Lung (tissue), 11 donors: ENCODE measurements at regions not wholly inside any gene's neighbourhood (a gene's known extent, or its start where the extent isn't known, plus 50 kb on each side); places are given as distances from the start of the nearest gene placed in this dataset.

Source experiments
- ATAC-seq: fragments of 200-7000 bp; cut with Tn5 transposase; one replicate; pipeline ENCODE4 v1.9.1; 2020; ENCODE audit warnings: moderate number of reproducible peaks; ENCODE audit not compliant: insufficient read depth, low FRiP score
- DNase-seq, 3 donors: peaks; one replicate each; pipeline ENCODE4 v3.0.0-alpha.2; 2013 to 2017
- H3K27ac ChIP-seq, 2 donors: one replicate each; pipeline ENCODE4 v1.5.1; 2013; ENCODE audit warnings: mild to moderate bottlenecking in 2 of 2, moderate library complexity in 2 of 2, control low read depth in 1 of 2, inconsistent platforms in 1 of 2, low read depth in 1 of 2, low read length in 1 of 2
- H3K27me3 ChIP-seq, 3 donors: one replicate each; pipeline ENCODE4 v1.5.1; 2013; ENCODE audit warnings: low read length in 2 of 3; ENCODE audit not compliant: control insufficient read depth in 3 of 3, insufficient read depth in 3 of 3
- H3K36me3 ChIP-seq, 4 donors: one replicate each; pipeline ENCODE4 v1.5.1; 2013; ENCODE audit warnings: low read length in 4 of 4, mild to moderate bottlenecking in 1 of 4, moderate library complexity in 1 of 4; ENCODE audit not compliant: control insufficient read depth in 4 of 4, insufficient read depth in 4 of 4
- H3K4me1 ChIP-seq, 5 donors: one replicate each; pipeline ENCODE4 v1.5.1; 2013; ENCODE audit warnings: low read length in 5 of 5, mild to moderate bottlenecking in 2 of 5, moderate library complexity in 1 of 5; ENCODE audit not compliant: control insufficient read depth in 5 of 5, insufficient read depth in 5 of 5
- H3K4me3 ChIP-seq: one replicate; pipeline ENCODE4 v1.5.1; 2013; ENCODE audit warnings: mild to moderate bottlenecking, control low read depth, moderate library complexity
- H3K9ac ChIP-seq, 2 donors: one replicate each; pipeline ENCODE4 v1.5.1; 2013; ENCODE audit warnings: low read length in 2 of 2, control low read depth in 1 of 2; ENCODE audit not compliant: insufficient read depth in 1 of 2
- H3K9me3 ChIP-seq, 4 donors: one replicate each; pipeline ENCODE4 v1.5.1; 2013; ENCODE audit warnings: low read length in 3 of 4, mild to moderate bottlenecking in 1 of 4, moderate library complexity in 1 of 4; ENCODE audit not compliant: control insufficient read depth in 4 of 4, insufficient read depth in 3 of 4
- CTCF ChIP-seq: IDR thresholded peaks from 2 replicates; pipeline ENCODE4 v1.5.1; 2012; ENCODE audit warnings: mild to moderate bottlenecking; ENCODE audit errors: control extremely low read depth, extremely low read depth
- WGBS, 2 donors: extraction: QIAGEN DNeasy Blood & Tissue Kit; methylation state at CpG; one replicate each; pipeline ENCODE4 v1.1.7; 2013; 5-methylcytosine and 5-hydroxymethylcytosine counted together
- donor health status: control.
- donor health status: control.
- donor health status: Bipolar disorder and iron deficiency.
- donor health status: healthy.
- donor health status: DM: yes; HTN: yes; CAD: no.

- Histone ChIP-seq H3K9me3 (peaks cover 0 to 2% (median 0%) of the 10 kb centered on the region in 4 donors), H3K36me3 (no peaks in the 10 kb centered on the region), H3K27ac (no peak overlapping the region), H3K27me3 (no peaks in the 10 kb centered on the region), H3K9ac (no peak overlapping the region), H3K4me1 (peaks cover 0 to 16% (median 0%) of the 10 kb centered on the region in 5 donors), H3K4me3 (no peak overlapping the region)
- 87 to 90% methylated on average over 2 of the region's 2 CpGs for WGBS, 2 donors
- no peak for TF ChIP-seq CTCF
- ATAC-seq, result no peak
- no peak for DNase-seq
Observed at GRCh38 chr14:37857774-37858266, 262.4 kb downstream of the TTC6 start.

- 87 to 89% methylated on average over 1 of the region's 1 CpG for WGBS, 2 donors
- TF ChIP-seq CTCF, result no peak
- Histone ChIP-seq H3K4me1 (peaks cover 0 to 16% (median 0%) of the 10 kb centered on the region in 5 donors), H3K27ac (no peak overlapping the region), H3K27me3 (no peaks in the 10 kb centered on the region), H3K9me3 (peaks cover 0 to 2% (median 0%) of the 10 kb centered on the region in 4 donors), H3K36me3 (no peaks in the 10 kb centered on the region), H3K4me3 (no peak overlapping the region), H3K9ac (no peak overlapping the region)
- DNase-seq (no peak), ATAC-seq (no peak)
Observed at GRCh38 chr14:37858733-37859132, 263.3 kb downstream of the TTC6 start.

GRCh38 chr14:37859177-37859576, 263.7 kb downstream of the TTC6 start:
- WGBS, 2 donors, result 91 to 92% methylated on average over 3 of the region's 3 CpGs
- Histone ChIP-seq H3K9me3 (peaks cover 0 to 2% (median 0%) of the 10 kb centered on the region in 4 donors), H3K27ac (no peak overlapping the region), H3K27me3 (no peaks in the 10 kb centered on the region), H3K4me1 (peaks cover 0 to 16% (median 0%) of the 10 kb centered on the region in 5 donors), H3K9ac (no peak overlapping the region), H3K4me3 (no peak overlapping the region), H3K36me3 (no peaks in the 10 kb centered on the region)
- TF ChIP-seq CTCF, result no peak
- ATAC-seq (no peak), DNase-seq (no peak)

- H3K9ac ChIP-seq, result no peak overlapping the region
- no peak for ATAC-seq
- DNase-seq, result no peak
- no peak overlapping the region for H3K4me3 ChIP-seq
- no peaks in the 10 kb centered on the region for H3K27me3 ChIP-seq
- peaks cover 0 to 1% (median 0%) of the 10 kb centered on the region in 5 donors for H3K4me1 ChIP-seq
- 82 to 92% methylated on average over 3 of the region's 3 CpGs for WGBS, 2 donors
- no peaks in the 10 kb centered on the region for H3K36me3 ChIP-seq
- no peak overlapping the region for H3K27ac ChIP-seq
- peaks cover 0 to 2% (median 0%) of the 10 kb centered on the region in 4 donors for H3K9me3 ChIP-seq
- TF ChIP-seq CTCF, result no peak
Observed at GRCh38 chr14:37862263-37862662, 266.8 kb downstream of the TTC6 start.
